K562 (cell line): ENCODE measurements at regions not wholly inside any gene's neighbourhood (a gene's known extent, or its start where the extent isn't known, plus 50 kb on each side); places are given as distances from the start of the nearest gene placed in this dataset.
A peak's percentile ranks its signal among the peaks of the same experiment; 100 is the strongest.

Source experiments
- ATAC-seq: fragments of 200-7000 bp; cut with Tn5 transposase; 3 replicates; pipeline ENCODE4 v1.9.1; 2020; ENCODE audit warnings: moderate library complexity
- BruUV-seq: library from RNA; stranded (reverse); fragments of 400-500 nt; replicated peaks from 2 replicates; lab custom pipeline; 2021; lab: Mats Ljungman, UMichigan
- CTCF ChIA-PET: fragments of 300-600 bp; formaldehyde crosslinking; extraction: SDS; loops from one replicate; lab custom pipeline; 2021; ENCODE audit warnings: low intra/inter-chr PET ratio; lab: Yijun Ruan, JAX
- POLR2A ChIA-PET: fragments of 300-600, 350-650 bp; sonication (Branson Sonifier 250); formaldehyde crosslinking; extraction: SDS; loops from one replicate; lab custom pipeline; 2021; ENCODE audit warnings: antibody characterized with exemption, inconsistent platforms; lab: Yijun Ruan, JAX
- DNase-seq, 4 experiments: peaks; one replicate each; pipeline versions ENCODE4 v3.0.0 to v3.0.0-alpha.2; 2011 to 2018; ENCODE audit warnings: low spot score in 3 of 4, mixed read lengths in 3 of 4; ENCODE audit errors: extremely low read depth in 1 of 4
- FAIRE-seq: peaks from 2 replicates; lab custom pipeline; 2011; peaks lifted over from hg19 to GRCh38; lab: Jason Lieb, UNC
- H2AFZ ChIP-seq: 2 replicates; pipeline ENCODE4 v1.6.0; 2011; ENCODE audit warnings: low read depth, low read length, control low read depth, inconsistent platforms
- H3K27ac ChIP-seq: fragments of 200-600 bp; 3 replicates; pipeline ENCODE4 v1.8.0; 2011; ENCODE audit warnings: low read depth, mild to moderate bottlenecking, control low read depth, inconsistent platforms, low read length, moderate library complexity, mixed read lengths; ENCODE audit errors: extremely low read depth
- H3K27me3 ChIP-seq, 2 experiments: fragments of 300-600 bp in 1 of 2; 2 replicates in 1 of 2; 3 replicates in 1 of 2; pipeline versions ENCODE4 v1.6.0 to v1.8.0; 2011; ENCODE audit warnings: inconsistent platforms in 2 of 2, low read length in 2 of 2, mild to moderate bottlenecking in 1 of 2, mixed read lengths in 1 of 2, moderate library complexity in 1 of 2; ENCODE audit not compliant: control insufficient read depth in 2 of 2, insufficient read depth in 2 of 2
- H3K36me3 ChIP-seq: fragments of 300-600 bp; 3 replicates; pipeline ENCODE4 v1.8.0; 2011; ENCODE audit warnings: mild to moderate bottlenecking, low read length, inconsistent platforms; ENCODE audit not compliant: control insufficient read depth, insufficient read depth
- H3K4me1 ChIP-seq, 2 experiments: fragments of 200-600 bp in 1 of 2; replicated peaks in 1 of 2; 2 replicates in 1 of 2; 3 replicates in 1 of 2; pipeline versions ENCODE4 v1.5.1 to v1.8.0; 2011; ENCODE audit warnings: inconsistent platforms in 2 of 2, low read length in 2 of 2, mild to moderate bottlenecking in 1 of 2, mixed read lengths in 1 of 2, moderate library complexity in 1 of 2; ENCODE audit not compliant: control insufficient read depth in 2 of 2, insufficient read depth in 2 of 2
- H3K4me2 ChIP-seq: 2 replicates; pipeline ENCODE4 v1.6.1; 2011; ENCODE audit warnings: low read length, control low read depth, inconsistent platforms, mixed read lengths; ENCODE audit not compliant: insufficient read depth
- H3K4me3 ChIP-seq: fragments of 200-600 bp; sonication (generic), shearing (Covaris generic); 2 replicates; pipeline ENCODE4 v1.5.1; 2016; ENCODE audit warnings: control low read depth, inconsistent platforms
- H3K79me2 ChIP-seq: fragments of 200-600 bp; 3 replicates; pipeline ENCODE4 v1.8.0; 2011; ENCODE audit warnings: low read length, inconsistent platforms; ENCODE audit not compliant: control insufficient read depth, insufficient read depth
- H3K9ac ChIP-seq, 2 experiments: 2 replicates each; pipeline versions ENCODE4 v1.6.0 to v1.6.1; 2011; ENCODE audit warnings: low read depth in 2 of 2, low read length in 2 of 2, control low read depth in 1 of 2, inconsistent platforms in 1 of 2, mild to moderate bottlenecking in 1 of 2, mixed read lengths in 1 of 2; ENCODE audit not compliant: insufficient read depth in 1 of 2
- H3K9me1 ChIP-seq: one replicate; pipeline ENCODE4 v1.6.0; 2011; ENCODE audit warnings: inconsistent platforms, mild to moderate bottlenecking, low read length, moderate library complexity; ENCODE audit not compliant: control insufficient read depth, insufficient read depth
- H3K9me3 ChIP-seq: replicated peaks from 2 replicates; pipeline ENCODE4 v1.5.1; 2011; ENCODE audit warnings: low read depth, low read length, inconsistent platforms; ENCODE audit not compliant: control insufficient read depth, insufficient read depth
- H4K20me1 ChIP-seq: replicated peaks from 2 replicates; pipeline ENCODE4 v1.6.1; 2011; ENCODE audit warnings: low read length, inconsistent platforms, mixed read lengths; ENCODE audit not compliant: control insufficient read depth, insufficient read depth
- EHMT2 ChIP-seq: fragments of 450-650 bp; IDR thresholded peaks from 2 replicates; pipeline ENCODE4 v1.6.1; 2018; ENCODE audit warnings: antibody characterized with exemption
- RCOR1 ChIP-seq, 2 experiments: IDR thresholded peaks; 2 replicates each; pipeline ENCODE4 v1.6.1; 2012; ENCODE audit warnings: low read depth in 2 of 2, low read length in 2 of 2, borderline replicate concordance in 1 of 2, improper control_type of control experiment in 1 of 2
- ZNF24 ChIP-seq: fragments of 450-650 bp; IDR thresholded peaks from 2 replicates; pipeline ENCODE4 v1.6.1; 2016
- WGBS: fragments of 100-300 bp; shearing (Covaris generic); methylation state at CpG from one replicate; pipeline ENCODE4 v1.1.6; 2016; ENCODE audit warnings: low coverage, mixed read lengths; ENCODE audit not compliant: insufficient coverage; ENCODE audit errors: missing lambda C conversion rate; 5-methylcytosine and 5-hydroxymethylcytosine counted together
- in situ Hi-C: fragments of 300-500 bp; cut with MboI; formaldehyde crosslinking; loops from 4 replicates; pipeline ENCODE4 v1.15.0; 2018; ENCODE audit warnings: inconsistent platforms, mixed read lengths
- intact Hi-C: fragments of 100-400 bp; cut with micrococcal nuclease; formaldehyde crosslinking; loops from 2 replicates; pipeline ENCODE4 v1.14.2; 2022
- TF ChIP-seq, protein P1 (sequence below): sonication (generic); formaldehyde crosslinking; IDR thresholded peaks from 2 replicates; pipeline ENCODE4 v1.8.0; 2022; ENCODE audit warnings: mild to moderate bottlenecking, missing genetic modification reagents

GRCh38 chr16:86714166-86714565, 135.8 kb downstream of the FOXL1 start (continued):
- TF ChIP-seq EHMT2 (peak; percentile 59; the same call in 1 of the 2 replicates), ZNF24 (peak; percentile 79; the same call in 1 of the 2 replicates)

DNA sequence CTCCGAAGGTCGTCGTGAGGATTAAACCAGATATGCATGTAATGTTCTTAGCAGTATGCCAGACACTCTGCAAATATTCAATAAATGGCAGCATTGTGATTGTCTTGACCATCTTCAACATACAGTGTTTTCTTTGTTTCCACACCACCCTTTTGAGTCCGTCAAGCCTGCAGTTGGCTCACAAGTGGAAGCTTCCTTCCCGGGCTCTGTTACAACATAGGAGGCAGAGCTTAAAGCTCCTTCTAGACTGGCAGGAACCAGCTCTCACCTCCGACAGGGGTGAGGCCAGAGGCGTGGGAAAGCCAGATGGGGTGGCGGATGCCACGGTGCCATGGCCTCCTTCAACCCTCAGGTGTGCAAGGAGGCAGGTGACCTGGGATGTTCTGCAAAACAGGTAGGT, 138.3 kb downstream of the FOXL1 start:
- Histone ChIP-seq H4K20me1 (no peaks in the 10 kb centered on the region; the same call in 1 of the 2 replicates), H3K9me3 (no peaks in the 10 kb centered on the region), H3K79me2 (no peaks in the 10 kb centered on the region), H3K36me3 (no peaks in the 10 kb centered on the region), H3K4me2 (no peak overlapping the region), H3K9ac (no peak overlapping the region), H3K27me3 (peaks cover 12 to 58% of the 10 kb centered on the region in 2 experiments; a peak in 4 of 5 replicates), H3K9me1 (no peaks in the 10 kb centered on the region), H3K27ac (no peak overlapping the region), H3K4me1 (no peaks in the 10 kb centered on the region; a peak in 1 of 5 replicates), H3K4me3 (no peak overlapping the region), H2AFZ (no peak overlapping the region)
- TF ChIP-seq, protein P1, sequence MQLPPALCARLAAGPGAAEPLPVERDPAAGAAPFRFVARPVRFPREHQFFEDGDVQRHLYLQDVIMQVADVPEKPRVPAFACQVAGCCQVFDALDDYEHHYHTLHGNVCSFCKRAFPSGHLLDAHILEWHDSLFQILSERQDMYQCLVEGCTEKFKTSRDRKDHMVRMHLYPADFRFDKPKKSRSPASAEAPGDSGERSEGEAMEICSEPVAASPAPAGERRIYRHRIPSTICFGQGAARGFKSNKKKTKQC (CRISPR knock-in tag): no peak
- no peak for TF ChIP-seq RCOR1 (IDR thresholded peaks at IDR 0.05; ENCODE audit: borderline replicate concordance in 1 of 2, low read depth in 2 of 2, low read length in 2 of 2)
- ATAC-seq: no peak
- ChIA-PET POLR2A (no interaction called here), CTCF (no interaction called here)
- no peak for DNase-seq
- WGBS: 0% methylated on average over 9 of the region's 9 CpGs
- FAIRE-seq: no peak
- BruUV-seq: no TSS peak
- in situ Hi-C loops (no loop called here), intact Hi-C loops (no loop called here)
